Neural progenitor cell (in vitro differentiated cells): ENCODE measurements at regions not wholly inside any gene's neighbourhood (a gene's known extent, or its start where the extent isn't known, plus 50 kb on each side); places are given as distances from the start of the nearest gene placed in this dataset.
"Not testable (repeated sequence)": the region's sequence is repeated elsewhere in the genome, so short reads cannot be mapped to it uniquely, and the experiment has no call there.

Source experiments
- DNase-seq: peaks from one replicate; pipeline ENCODE4 v3.0.0-alpha.2; 2016; ENCODE audit warnings: low spot score
- H2AFZ ChIP-seq: fragments of 200-600 bp; sonication (generic); replicated peaks from 2 replicates; pipeline ENCODE4 v1.6.1; 2016; ENCODE audit warnings: antibody characterized with exemption
- H3F3A ChIP-seq: fragments of 200-600 bp; sonication (generic); 2 replicates; pipeline ENCODE4 v1.6.1; 2016; ENCODE audit warnings: antibody characterized with exemption, low read depth
- H3K27ac ChIP-seq: fragments of 200-600 bp; sonication (generic); 2 replicates; pipeline ENCODE4 v1.5.1; 2016; ENCODE audit warnings: mild to moderate bottlenecking
- H3K27me3 ChIP-seq: fragments of 200-600 bp; sonication (generic); 2 replicates; pipeline ENCODE4 v1.6.1; 2016; ENCODE audit warnings: mild to moderate bottlenecking, moderate library complexity
- H3K36me3 ChIP-seq: fragments of 200-600 bp; sonication (generic); 2 replicates; pipeline ENCODE4 v1.5.1; 2016
- H3K4me1 ChIP-seq: fragments of 200-600 bp; sonication (generic); 2 replicates; pipeline ENCODE4 v1.6.1; 2016; ENCODE audit warnings: mixed run types
- H3K4me2 ChIP-seq: fragments of 200-600 bp; sonication (generic); 2 replicates; pipeline ENCODE4 v1.6.1; 2016
- H3K4me3 ChIP-seq: fragments of 200-600 bp; sonication (generic); 2 replicates; pipeline ENCODE4 v1.5.1; 2016
- H3K79me2 ChIP-seq: fragments of 200-600 bp; sonication (generic); 2 replicates; pipeline ENCODE4 v1.6.1; 2016; ENCODE audit warnings: low read depth
- H3K9ac ChIP-seq: fragments of 200-600 bp; sonication (generic); 2 replicates; pipeline ENCODE4 v1.6.1; 2016
- H3K9me3 ChIP-seq: fragments of 200-600 bp; sonication (generic); 2 replicates; pipeline ENCODE4 v1.5.1; 2016; ENCODE audit warnings: low read depth
- H4K20me1 ChIP-seq: fragments of 200-600 bp; sonication (generic); 2 replicates; pipeline ENCODE4 v1.6.1; 2016; ENCODE audit warnings: low read depth
- H3K27ac Mint-ChIP-seq: 3 replicates; pipeline ENCODE4 v1.8.0; 2021; ENCODE audit warnings: mixed read lengths
- H3K27me3 Mint-ChIP-seq: 2 replicates; pipeline ENCODE4 v1.8.0; 2022; ENCODE audit warnings: low read depth, mild to moderate bottlenecking, inconsistent platforms, moderate library complexity, mixed read lengths; ENCODE audit not compliant: insufficient read depth
- H3K36me3 Mint-ChIP-seq: 3 replicates; pipeline ENCODE4 v1.8.0; 2021; ENCODE audit warnings: mixed read lengths
- H3K4me1 Mint-ChIP-seq: 3 replicates; pipeline ENCODE4 v1.8.0; 2021; ENCODE audit warnings: mixed read lengths
- H3K4me3 Mint-ChIP-seq: 3 replicates; pipeline ENCODE4 v1.8.0; 2021; ENCODE audit warnings: mild to moderate bottlenecking, moderate library complexity, mixed read lengths
- H3K9me3 Mint-ChIP-seq: 3 replicates; pipeline ENCODE4 v1.8.0; 2020; ENCODE audit warnings: mixed read lengths
- EZH2 ChIP-seq: fragments of 200-600 bp; sonication (generic); IDR thresholded peaks from 2 replicates; pipeline ENCODE4 v1.6.1; 2017; ENCODE audit warnings: antibody characterized with exemption, mild to moderate bottlenecking, moderate library complexity
- EZH2phosphoT487 ChIP-seq: fragments of 200-600 bp; sonication (generic); IDR thresholded peaks from 2 replicates; pipeline ENCODE4 v1.6.1; 2017; ENCODE audit warnings: antibody characterized with exemption
- TF ChIP-seq, protein P1 (sequence below): fragments of 200-600 bp; sonication (generic); IDR thresholded peaks from 2 replicates; pipeline ENCODE4 v1.5.1; 2017; ENCODE audit warnings: antibody characterized with exemption, mild to moderate bottlenecking

DNA sequence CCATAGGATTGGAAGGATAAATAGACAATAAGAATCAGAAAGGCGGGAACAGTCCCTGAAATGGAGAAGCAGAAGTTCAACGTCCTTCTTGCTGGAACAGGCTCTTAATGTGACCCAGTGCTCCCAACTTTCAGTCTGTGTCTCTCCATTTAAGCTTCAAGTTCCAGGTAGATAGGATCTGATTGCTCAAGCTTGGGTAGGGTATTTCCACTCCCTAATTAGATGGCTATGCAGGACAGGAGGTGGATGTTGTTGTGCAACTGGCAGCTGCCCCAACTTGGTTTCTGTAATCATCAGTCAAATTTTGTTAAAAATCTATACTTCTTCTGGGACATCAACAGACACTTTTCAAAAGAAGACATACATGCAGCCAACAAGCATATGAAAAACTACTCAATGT lies 266.2 kb downstream of the C12orf75 start:
- H3K36me3 ChIP-seq: no peaks in the 10 kb centered on the region
- Mint-ChIP-seq H3K27me3 (peaks cover 2% of the 10 kb centered on the region), H3K9me3 (no peaks in the 10 kb centered on the region), H3K27ac (no peak overlapping the region), H3K4me1 (peaks cover 16% of the 10 kb centered on the region), H3K4me3 (no peak overlapping the region), H3K36me3 (no peaks in the 10 kb centered on the region)
- H3K4me1 ChIP-seq: peaks cover 8% of the 10 kb centered on the region
- TF ChIP-seq, protein P1, sequence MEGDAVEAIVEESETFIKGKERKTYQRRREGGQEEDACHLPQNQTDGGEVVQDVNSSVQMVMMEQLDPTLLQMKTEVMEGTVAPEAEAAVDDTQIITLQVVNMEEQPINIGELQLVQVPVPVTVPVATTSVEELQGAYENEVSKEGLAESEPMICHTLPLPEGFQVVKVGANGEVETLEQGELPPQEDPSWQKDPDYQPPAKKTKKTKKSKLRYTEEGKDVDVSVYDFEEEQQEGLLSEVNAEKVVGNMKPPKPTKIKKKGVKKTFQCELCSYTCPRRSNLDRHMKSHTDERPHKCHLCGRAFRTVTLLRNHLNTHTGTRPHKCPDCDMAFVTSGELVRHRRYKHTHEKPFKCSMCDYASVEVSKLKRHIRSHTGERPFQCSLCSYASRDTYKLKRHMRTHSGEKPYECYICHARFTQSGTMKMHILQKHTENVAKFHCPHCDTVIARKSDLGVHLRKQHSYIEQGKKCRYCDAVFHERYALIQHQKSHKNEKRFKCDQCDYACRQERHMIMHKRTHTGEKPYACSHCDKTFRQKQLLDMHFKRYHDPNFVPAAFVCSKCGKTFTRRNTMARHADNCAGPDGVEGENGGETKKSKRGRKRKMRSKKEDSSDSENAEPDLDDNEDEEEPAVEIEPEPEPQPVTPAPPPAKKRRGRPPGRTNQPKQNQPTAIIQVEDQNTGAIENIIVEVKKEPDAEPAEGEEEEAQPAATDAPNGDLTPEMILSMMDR: no peak
- TF ChIP-seq EZH2phosphoT487 (no peak), EZH2 (no peak)
- no peaks in the 10 kb centered on the region for H4K20me1 ChIP-seq
- no peak for DNase-seq
- H2AFZ ChIP-seq: no peak overlapping the region
- no peak overlapping the region for H3K27ac ChIP-seq
- no peaks in the 10 kb centered on the region for H3K79me2 ChIP-seq
- no peaks in the 10 kb centered on the region for H3F3A ChIP-seq
- no peak overlapping the region for H3K4me2 ChIP-seq
- H3K9me3 ChIP-seq: no peaks in the 10 kb centered on the region
- H3K27me3 ChIP-seq: no peaks in the 10 kb centered on the region
- H3K9ac ChIP-seq: no peak overlapping the region
- no peak overlapping the region for H3K4me3 ChIP-seq

DNA sequence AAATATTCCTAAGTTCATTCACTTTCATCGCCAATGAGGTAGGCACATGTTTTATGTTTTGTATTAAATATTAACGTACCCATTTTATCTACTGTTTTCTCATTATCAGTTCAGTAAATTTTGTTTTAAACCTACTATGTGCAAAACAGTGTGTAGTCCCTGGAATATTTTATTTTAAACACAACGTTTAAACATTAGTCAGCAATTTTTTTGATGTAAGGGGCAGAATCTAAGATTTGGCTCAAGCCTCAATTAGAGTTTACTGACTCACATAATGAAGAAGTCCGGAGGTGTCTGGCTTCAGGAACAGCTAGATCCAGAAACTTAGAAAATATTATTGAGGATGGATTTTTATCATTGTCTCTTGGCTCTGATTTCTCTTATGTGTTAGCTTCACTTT lies 267.5 kb downstream of the C12orf75 start:
- Histone ChIP-seq H3K9me3 (no peaks in the 10 kb centered on the region), H3K4me2 (no peak overlapping the region), H3K4me1 (peaks cover 12% of the 10 kb centered on the region), H2AFZ (no peak overlapping the region), H3K4me3 (no peak overlapping the region), H3K9ac (no peak overlapping the region), H3K79me2 (no peaks in the 10 kb centered on the region), H3K27ac (no peak overlapping the region), H4K20me1 (no peaks in the 10 kb centered on the region), H3F3A (no peaks in the 10 kb centered on the region), H3K36me3 (no peaks in the 10 kb centered on the region), H3K27me3 (no peaks in the 10 kb centered on the region)
- H3K4me1 Mint-ChIP-seq: peaks cover 20% of the 10 kb centered on the region
- no peaks in the 10 kb centered on the region for H3K9me3 Mint-ChIP-seq
- DNase-seq: no peak
- no peaks in the 10 kb centered on the region for H3K36me3 Mint-ChIP-seq
- H3K27me3 Mint-ChIP-seq: peaks cover 2% of the 10 kb centered on the region
- H3K27ac Mint-ChIP-seq: no peak overlapping the region
- no peak overlapping the region for H3K4me3 Mint-ChIP-seq
- TF ChIP-seq, protein P1: no peak
- TF ChIP-seq EZH2phosphoT487 (no peak), EZH2 (no peak)

DNA sequence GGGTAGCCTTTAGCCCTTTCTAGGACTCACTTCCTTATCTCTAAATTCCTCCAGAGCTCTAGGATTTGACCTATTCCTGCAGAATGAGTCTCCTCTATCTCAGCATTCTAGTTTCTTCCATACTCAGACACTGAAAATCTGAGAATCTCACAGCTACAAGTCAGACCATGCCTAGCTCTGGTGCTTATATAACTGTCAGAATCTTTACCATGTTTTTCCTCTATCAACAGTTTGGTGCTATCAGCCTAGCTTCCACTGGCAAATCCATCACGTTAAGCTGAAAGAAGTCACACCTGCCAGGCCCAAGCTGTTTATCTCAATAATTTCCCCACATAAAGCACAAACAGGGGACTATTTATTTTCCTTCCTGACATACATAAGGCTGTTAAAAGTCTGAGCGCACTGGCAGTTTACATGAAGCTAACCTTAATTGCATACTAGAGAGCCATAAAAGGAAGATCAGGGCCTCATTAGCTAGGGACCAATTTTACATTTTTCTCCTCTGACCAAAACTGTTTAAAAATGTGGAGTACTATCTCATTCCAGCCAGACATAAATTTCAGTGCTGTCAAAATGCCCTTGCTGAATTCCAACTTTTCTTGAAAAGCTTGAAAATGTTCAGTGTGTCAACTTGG lies 270.5 kb downstream of the C12orf75 start:
- Histone ChIP-seq H3K4me2 (no peak overlapping the region), H3K36me3 (no peaks in the 10 kb centered on the region)
- TF ChIP-seq EZH2: no peak
- TF ChIP-seq, protein P1: no peak
- TF ChIP-seq EZH2phosphoT487: no peak

DNA sequence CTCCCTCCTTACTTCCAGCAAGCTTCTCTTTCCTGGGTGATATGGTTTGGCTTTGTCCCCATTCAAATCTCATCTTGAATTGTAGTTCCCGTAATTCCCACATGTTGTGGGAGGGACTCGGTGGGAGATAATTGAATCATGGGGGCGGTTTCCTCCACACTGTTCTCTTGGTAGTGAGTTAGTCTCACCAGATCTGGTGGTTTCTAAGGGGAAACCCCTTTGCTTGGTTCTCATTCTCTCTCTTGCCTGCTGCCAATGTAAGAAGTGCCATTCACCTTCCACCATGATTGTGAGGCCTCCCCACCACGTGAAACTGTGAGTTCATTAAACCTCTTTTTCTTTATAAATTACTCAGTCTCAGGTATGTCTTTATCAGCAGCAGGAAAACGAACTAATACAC lies 271.8 kb downstream of the C12orf75 start:
- H3F3A ChIP-seq, H3K27ac Mint-ChIP-seq, H3K27ac ChIP-seq, H3K36me3 ChIP-seq, H4K20me1 ChIP-seq, H3K27me3 ChIP-seq, H3K9me3 ChIP-seq, H3K4me1 ChIP-seq, DNase-seq, H3K4me3 Mint-ChIP-seq, H3K4me3 ChIP-seq, H3K4me1 Mint-ChIP-seq, H3K79me2 ChIP-seq, H3K9me3 Mint-ChIP-seq, H3K36me3 Mint-ChIP-seq, H3K27me3 Mint-ChIP-seq, H3K9ac ChIP-seq, H3K4me2 ChIP-seq: not testable (repeated sequence)
- peak overlapping the region; percentile 27 for H2AFZ ChIP-seq

More for the DNA sequence above, 270.5 kb downstream of the C12orf75 start:
- Histone ChIP-seq H3K9me3 (no peaks in the 10 kb centered on the region), H3K79me2 (no peaks in the 10 kb centered on the region), H3K4me3 (no peak overlapping the region), H2AFZ (no peak overlapping the region), H3K4me1 (peaks cover 9% of the 10 kb centered on the region), H3F3A (no peaks in the 10 kb centered on the region), H4K20me1 (no peaks in the 10 kb centered on the region), H3K9ac (no peak overlapping the region), H3K27ac (no peak overlapping the region), H3K27me3 (no peaks in the 10 kb centered on the region)
- Mint-ChIP-seq H3K36me3 (no peaks in the 10 kb centered on the region), H3K4me1 (peaks cover 16% of the 10 kb centered on the region), H3K9me3 (peaks cover 4% of the 10 kb centered on the region), H3K27ac (no peak overlapping the region), H3K27me3 (peaks cover 4% of the 10 kb centered on the region), H3K4me3 (no peak overlapping the region)
- no peak for DNase-seq

DNA sequence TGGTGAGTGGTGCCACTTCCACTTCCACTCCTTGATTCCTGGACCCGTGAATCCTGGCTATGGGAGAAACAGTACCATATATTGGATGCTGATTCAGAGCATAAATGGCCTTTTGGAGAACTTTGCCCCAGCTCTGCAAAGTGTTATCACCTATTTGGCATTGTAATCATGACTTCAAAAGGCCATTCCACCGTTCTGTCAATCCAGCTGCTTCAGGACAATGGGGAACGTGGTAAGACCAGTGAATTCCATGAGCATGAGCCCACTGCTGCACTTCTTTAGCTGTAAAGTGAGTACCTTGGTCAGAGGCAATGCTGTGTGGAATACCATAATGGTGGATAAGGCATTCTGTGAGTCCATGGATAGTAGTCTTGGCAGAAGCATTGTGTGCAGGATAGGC lies 273.8 kb downstream of the C12orf75 start:
- not testable (repeated sequence) for H4K20me1 ChIP-seq, H3K9me3 Mint-ChIP-seq, H3K9me3 ChIP-seq, H3K79me2 ChIP-seq, H3K27me3 Mint-ChIP-seq, H3K4me1 Mint-ChIP-seq, H2AFZ ChIP-seq, H3K4me3 ChIP-seq, H3K9ac ChIP-seq, H3F3A ChIP-seq, H3K27ac Mint-ChIP-seq, H3K36me3 Mint-ChIP-seq, H3K27ac ChIP-seq, H3K36me3 ChIP-seq, DNase-seq, H3K27me3 ChIP-seq, H3K4me2 ChIP-seq, H3K4me3 Mint-ChIP-seq, H3K4me1 ChIP-seq

DNA sequence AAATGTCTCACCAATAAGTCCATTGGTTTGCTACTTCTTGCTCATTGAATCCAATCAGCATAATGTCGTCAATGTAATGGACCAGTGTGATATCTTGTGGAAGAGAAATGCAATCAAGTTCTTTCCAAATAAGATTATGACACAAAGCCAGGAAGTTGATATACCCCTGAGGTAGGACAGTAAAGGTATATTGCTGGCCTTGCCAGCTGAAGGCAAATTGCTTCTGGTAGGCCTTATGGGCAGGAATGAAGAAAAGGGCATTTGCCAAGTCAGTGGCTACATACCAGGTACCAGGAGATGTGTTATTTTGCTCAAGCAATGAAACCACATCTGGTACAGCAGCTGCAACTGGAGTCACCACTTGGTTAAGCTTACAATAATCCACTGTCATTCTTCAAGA lies 276.1 kb downstream of the C12orf75 start:
- H3K4me3 ChIP-seq, H3K36me3 Mint-ChIP-seq, H3K4me2 ChIP-seq, H2AFZ ChIP-seq, H3K79me2 ChIP-seq, H3K27ac Mint-ChIP-seq, H3K4me1 Mint-ChIP-seq, H3K9me3 Mint-ChIP-seq, H3K27me3 Mint-ChIP-seq, H3K4me1 ChIP-seq, H3K36me3 ChIP-seq, H3K27me3 ChIP-seq, H3K9me3 ChIP-seq, DNase-seq, H3K4me3 Mint-ChIP-seq, H3K27ac ChIP-seq, H4K20me1 ChIP-seq, H3K9ac ChIP-seq, H3F3A ChIP-seq: not testable (repeated sequence)
